ENCODE measurements at regions not wholly inside any gene's neighbourhood (a gene's known extent, or its start where the extent isn't known, plus 50 kb on each side); places are given as distances from the start of the nearest gene placed in this dataset.

DNA sequence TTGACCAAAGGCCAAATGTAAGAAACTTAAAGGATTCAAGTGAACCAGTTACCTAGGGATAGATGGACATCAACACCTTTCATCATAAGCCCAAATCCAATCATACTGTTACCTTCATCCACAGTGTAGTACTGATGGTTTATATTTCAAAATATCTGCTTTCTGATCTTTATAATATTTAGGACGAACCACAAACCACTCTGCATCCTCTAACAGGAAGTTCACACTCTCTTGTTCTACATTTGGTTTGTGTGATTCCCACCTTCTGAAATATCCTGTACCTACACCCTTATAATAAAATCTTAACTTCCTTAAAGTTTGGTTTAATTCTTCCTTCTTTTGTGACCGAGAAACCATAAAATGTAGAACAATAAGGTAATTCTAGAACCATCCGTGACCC, 535.7 kb upstream of the CHAC2 start:
- TF ChIP-seq POLR2A (IDR thresholded peaks at IDR 0.05; ENCODE audit: low read depth, low read length) (no peak), PAX5 (IDR thresholded peaks at IDR 0.05; ENCODE audit: insufficient read depth, low read length, severe bottlenecking) (no peak), TAF1 (IDR thresholded peaks at IDR 0.05; ENCODE audit: low read depth, low read length) (no peak), SPI1 (IDR thresholded peaks at IDR 0.05; ENCODE audit: low read depth, low read length) (no peak), POLR2AphosphoS5 (IDR thresholded peaks at IDR 0.05; ENCODE audit: low read depth, low read length) (no peak)

Measured in GM12891 (cell line).